ENCODE measurements at regions not wholly inside any gene's neighbourhood (a gene's known extent, or its start where the extent isn't known, plus 50 kb on each side); places are given as distances from the start of the nearest gene placed in this dataset.
"Not testable (repeated sequence)": the region's sequence is repeated elsewhere in the genome, so short reads cannot be mapped to it uniquely, and the experiment has no call there.

- POLR2A ChIA-PET, ATAC-seq: not testable (repeated sequence)
These were observed 51.9 kb downstream of the DIPK2A start for GRCh38 chr3:144023543-144023942.

GRCh38 chr3:144028798-144029411, 57.3 kb downstream of the DIPK2A start:
- no peak for DNase-seq
- H3K4me3 Mint-ChIP-seq: no peak overlapping the region
- intact Hi-C loops (cut with DNase I, micrococcal nuclease): no loop called here
- H3K36me3 Mint-ChIP-seq (ENCODE audit: low read depth): no peaks in the 10 kb centered on the region
- POLR2A ChIA-PET: no interaction called here
- no peak for ATAC-seq
- no peak overlapping the region for H3K27ac Mint-ChIP-seq
- CTCF ChIA-PET: no interaction called here
- H3K9me3 Mint-ChIP-seq (ENCODE audit: low read depth): peaks cover 2% of the 10 kb centered on the region
- H3K27me3 Mint-ChIP-seq: peaks cover 2% of the 10 kb centered on the region
- peaks cover 9% of the 10 kb centered on the region for H3K4me1 Mint-ChIP-seq

More at GRCh38 chr3:144023543-144023942, 51.9 kb downstream of the DIPK2A start:
- DNase-seq; H3K4me3 Mint-ChIP-seq; H3K27ac Mint-ChIP-seq; intact Hi-C loops (cut with DNase I, micrococcal nuclease); CTCF ChIA-PET; H3K4me1 Mint-ChIP-seq; H3K36me3 Mint-ChIP-seq (ENCODE audit: low read depth); H3K9me3 Mint-ChIP-seq (ENCODE audit: low read depth): not testable (repeated sequence)
- peaks cover 11% of the 10 kb centered on the region for H3K27me3 Mint-ChIP-seq

- Mint-ChIP-seq H3K9me3 (ENCODE audit: low read depth) (no peaks in the 10 kb centered on the region), H3K4me3 (no peak overlapping the region), H3K27ac (no peak overlapping the region), H3K36me3 (ENCODE audit: low read depth) (no peaks in the 10 kb centered on the region), H3K4me1 (peaks cover 9% of the 10 kb centered on the region), H3K27me3 (no peaks in the 10 kb centered on the region)
- ChIA-PET POLR2A (no interaction called here), CTCF (no interaction called here)
- DNase-seq: no peak
- intact Hi-C loops (cut with DNase I, micrococcal nuclease): no loop called here
- ATAC-seq: no peak
These were observed 58.1 kb downstream of the DIPK2A start for GRCh38 chr3:144029769-144030168.

- H3K4me1 Mint-ChIP-seq: peaks cover 9% of the 10 kb centered on the region
- H3K36me3 Mint-ChIP-seq (ENCODE audit: low read depth): no peaks in the 10 kb centered on the region
- intact Hi-C loops (cut with DNase I, micrococcal nuclease): loop anchor here in 1 of 2 experiments (1.0 kb wide), 1 partner anchor 59 kb away; no protein-coding TSS in a partner anchor
- no peak overlapping the region for H3K27ac Mint-ChIP-seq
- H3K4me3 Mint-ChIP-seq: no peak overlapping the region
- H3K27me3 Mint-ChIP-seq: no peaks in the 10 kb centered on the region
- CTCF ChIA-PET: interaction anchor here (0.8 to 1.0 kb wide), 2 partner anchors 58 to 205 kb away, joined by 3 read pairs; no protein-coding TSS in a partner anchor
- H3K9me3 Mint-ChIP-seq (ENCODE audit: low read depth): no peaks in the 10 kb centered on the region
- POLR2A ChIA-PET: no interaction called here
- DNase-seq (no peak), ATAC-seq (no peak)
These were observed 60.3 kb downstream of the DIPK2A start for GRCh38 chr3:144031938-144032337.

- POLR2A ChIA-PET: no interaction called here
- intact Hi-C loops (cut with DNase I, micrococcal nuclease): loop anchor here in 1 of 2 experiments (1.0 kb wide), 1 partner anchor 59 kb away; no protein-coding TSS in a partner anchor
These were observed 61.1 kb downstream of the DIPK2A start for GRCh38 chr3:144032531-144033239.

GRCh38 chr3:144033240-144033589, 61.6 kb downstream of the DIPK2A start:
- Mint-ChIP-seq H3K27me3 (no peaks in the 10 kb centered on the region), H3K4me3 (no peak overlapping the region), H3K27ac (no peak overlapping the region), H3K4me1 (peaks cover 9% of the 10 kb centered on the region), H3K9me3 (ENCODE audit: low read depth) (no peaks in the 10 kb centered on the region), H3K36me3 (ENCODE audit: low read depth) (no peaks in the 10 kb centered on the region)
- intact Hi-C loops (cut with DNase I, micrococcal nuclease): no loop called here
- DNase-seq: no peak
- ATAC-seq: no peak
- ChIA-PET CTCF (interaction anchor here (1.0 to 1.4 kb wide), 2 partner anchors 58 to 258 kb away, joined by 3 to 6 read pairs; no protein-coding TSS in a partner anchor), POLR2A (no interaction called here)

More at GRCh38 chr3:144032531-144033239, 61.1 kb downstream of the DIPK2A start:
- no peaks in the 10 kb centered on the region for H3K27me3 Mint-ChIP-seq
- H3K9me3 Mint-ChIP-seq (ENCODE audit: low read depth): no peaks in the 10 kb centered on the region
- H3K4me1 Mint-ChIP-seq: peaks cover 9% of the 10 kb centered on the region
- no peak overlapping the region for H3K27ac Mint-ChIP-seq
- no peaks in the 10 kb centered on the region for H3K36me3 Mint-ChIP-seq (ENCODE audit: low read depth)
- ATAC-seq: peak; percentile 55
- no peak overlapping the region for H3K4me3 Mint-ChIP-seq
- CTCF ChIA-PET: interaction anchor here (1.0 kb wide), 1 partner anchor 257 kb away, joined by 3 read pairs; no protein-coding TSS in a partner anchor
- no peak for DNase-seq

GRCh38 chr3:144033863-144034262, 62.2 kb downstream of the DIPK2A start:
- H3K36me3 Mint-ChIP-seq (ENCODE audit: low read depth): no peaks in the 10 kb centered on the region
- no peak overlapping the region for H3K4me3 Mint-ChIP-seq
- peaks cover 9% of the 10 kb centered on the region for H3K4me1 Mint-ChIP-seq
- ATAC-seq: no peak
- H3K27ac Mint-ChIP-seq: no peak overlapping the region
- ChIA-PET CTCF (interaction anchor here (0.7 to 1.4 kb wide), 2 partner anchors 45 to 58 kb away, joined by 3 to 6 read pairs; no protein-coding TSS in a partner anchor), POLR2A (no interaction called here)
- DNase-seq: no peak
- intact Hi-C loops (cut with DNase I, micrococcal nuclease): no loop called here
- H3K27me3 Mint-ChIP-seq: no peaks in the 10 kb centered on the region
- no peaks in the 10 kb centered on the region for H3K9me3 Mint-ChIP-seq (ENCODE audit: low read depth)

- Mint-ChIP-seq H3K36me3 (ENCODE audit: low read depth) (no peaks in the 10 kb centered on the region), H3K27ac (no peak overlapping the region), H3K9me3 (ENCODE audit: low read depth) (no peaks in the 10 kb centered on the region), H3K4me1 (peaks cover 9% of the 10 kb centered on the region), H3K4me3 (no peak overlapping the region), H3K27me3 (peaks cover 2% of the 10 kb centered on the region)
- intact Hi-C loops (cut with DNase I, micrococcal nuclease): no loop called here
- DNase-seq (no peak), ATAC-seq (no peak)
- POLR2A ChIA-PET: no interaction called here
- CTCF ChIA-PET: interaction anchor here (0.7 to 1.0 kb wide), 2 partner anchors 600 to 635 kb away, joined by 3 read pairs; no protein-coding TSS in a partner anchor
These were observed 63.2 kb downstream of the DIPK2A start for GRCh38 chr3:144034715-144035290.

- peaks cover 2% of the 10 kb centered on the region for H3K27me3 Mint-ChIP-seq
- intact Hi-C loops (cut with DNase I, micrococcal nuclease): no loop called here
These were observed 64.9 kb downstream of the DIPK2A start for GRCh38 chr3:144036498-144036897.

GRCh38 chr3:144039661-144040060, 68.0 kb downstream of the DIPK2A start:
- DNase-seq: no peak
- CTCF ChIA-PET: no interaction called here
- no peaks in the 10 kb centered on the region for H3K4me1 Mint-ChIP-seq

More at GRCh38 chr3:144036498-144036897, 64.9 kb downstream of the DIPK2A start:
- no peak for DNase-seq
- peaks cover 9% of the 10 kb centered on the region for H3K4me1 Mint-ChIP-seq
- no peak overlapping the region for H3K4me3 Mint-ChIP-seq
- ChIA-PET POLR2A (no interaction called here), CTCF (no interaction called here)
- H3K27ac Mint-ChIP-seq: no peak overlapping the region
- H3K36me3 Mint-ChIP-seq (ENCODE audit: low read depth): no peaks in the 10 kb centered on the region
- ATAC-seq: peak; percentile 55
- H3K9me3 Mint-ChIP-seq (ENCODE audit: low read depth): no peaks in the 10 kb centered on the region

GRCh38 chr3:144041960-144042556, 70.4 kb downstream of the DIPK2A start:
- POLR2A ChIA-PET: no interaction called here

More at GRCh38 chr3:144039661-144040060, 68.0 kb downstream of the DIPK2A start:
- ATAC-seq: no peak
- peaks cover 11% of the 10 kb centered on the region for H3K27me3 Mint-ChIP-seq
- no peaks in the 10 kb centered on the region for H3K9me3 Mint-ChIP-seq (ENCODE audit: low read depth)
- H3K36me3 Mint-ChIP-seq (ENCODE audit: low read depth): no peaks in the 10 kb centered on the region
- H3K27ac Mint-ChIP-seq: no peak overlapping the region
- intact Hi-C loops (cut with DNase I, micrococcal nuclease): no loop called here
- no peak overlapping the region for H3K4me3 Mint-ChIP-seq
- POLR2A ChIA-PET: no interaction called here

More at GRCh38 chr3:144041960-144042556, 70.4 kb downstream of the DIPK2A start:
- CTCF ChIA-PET: no interaction called here
- no peak for ATAC-seq
- Mint-ChIP-seq H3K4me3 (no peak overlapping the region), H3K27me3 (peaks cover 11% of the 10 kb centered on the region), H3K4me1 (no peaks in the 10 kb centered on the region), H3K9me3 (ENCODE audit: low read depth) (no peaks in the 10 kb centered on the region), H3K27ac (no peak overlapping the region), H3K36me3 (ENCODE audit: low read depth) (no peaks in the 10 kb centered on the region)
- intact Hi-C loops (cut with DNase I, micrococcal nuclease): no loop called here
- DNase-seq: no peak

All from activated CD4-positive, alpha-beta T cell treated with anti-CD3 and anti-CD28 coated beads for 36 hours (primary cell).